IMR-90 (cell line): ENCODE measurements at regions not wholly inside any gene's neighbourhood (a gene's known extent, or its start where the extent isn't known, plus 50 kb on each side); places are given as distances from the start of the nearest gene placed in this dataset.
"Not testable (repeated sequence)": the region's sequence is repeated elsewhere in the genome, so short reads cannot be mapped to it uniquely, and the experiment has no call there.

ENCODE experiments used
- ATAC-seq: fragments of 200-7000 bp; cut with Tn5 transposase; 2 replicates; pipeline ENCODE4 v1.9.1; 2020; ENCODE audit warnings: low read depth, mild to moderate bottlenecking, moderate library complexity
- BruUV-seq: library from RNA; stranded (reverse); fragments of 400-500 nt; replicated peaks from 2 replicates; lab custom pipeline; 2021; lab: Mats Ljungman, UMichigan
- CTCF ChIA-PET: fragments of 300-600 bp; formaldehyde crosslinking; extraction: SDS; loops from one replicate; lab custom pipeline; 2021; ENCODE audit warnings: antibody characterized with exemption; lab: Yijun Ruan, JAX
- POLR2A ChIA-PET: fragments of 300-600 bp; sonication (Branson Sonifier 250); formaldehyde crosslinking; loops from one replicate; lab custom pipeline; 2022; ENCODE audit warnings: antibody characterized with exemption; ENCODE audit not compliant: unreplicated experiment; lab: Charles Lee
- DNase-seq: peaks from one replicate; pipeline ENCODE4 v3.0.0; 2013
- H2AFZ ChIP-seq: replicated peaks from 2 replicates; pipeline ENCODE3; 2013; ENCODE audit warnings: low read length, mild to moderate bottlenecking; ENCODE audit not compliant: poor library complexity
- H2AK5ac ChIP-seq: 2 replicates; pipeline ENCODE4 v1.6.1; 2013; ENCODE audit warnings: low read depth, low read length, inconsistent platforms
- H2AK9ac ChIP-seq: replicated peaks from 2 replicates; pipeline ENCODE3; 2013; ENCODE audit warnings: mild to moderate bottlenecking, low read depth, low read length, moderate library complexity; ENCODE audit not compliant: poor library complexity
- H2BK120ac ChIP-seq: 2 replicates; pipeline ENCODE4 v1.6.1; 2013; ENCODE audit warnings: low read depth, low read length, inconsistent platforms
- H2BK15ac ChIP-seq: 3 replicates; pipeline ENCODE4 v1.6.1; 2013; ENCODE audit warnings: low read depth, low read length, inconsistent platforms
- H2BK20ac ChIP-seq: 2 replicates; pipeline ENCODE4 v1.6.1; 2013; ENCODE audit warnings: low read depth, mild to moderate bottlenecking, inconsistent platforms, low read length, moderate library complexity
- H2BK5ac ChIP-seq: 2 replicates; pipeline ENCODE4 v1.6.1; 2013; ENCODE audit warnings: mild to moderate bottlenecking, low read depth, low read length, inconsistent platforms; ENCODE audit not compliant: poor library complexity, severe bottlenecking
- H3K14ac ChIP-seq: replicated peaks from 2 replicates; pipeline ENCODE4 v1.6.1; 2013; ENCODE audit warnings: low read depth, low read length, inconsistent platforms
- H3K18ac ChIP-seq: 2 replicates; pipeline ENCODE4 v1.6.1; 2013; ENCODE audit warnings: low read depth, low read length, control low read depth
- H3K23ac ChIP-seq: 2 replicates; pipeline ENCODE4 v1.6.1; 2013; ENCODE audit warnings: low read depth, low read length, inconsistent platforms
- H3K27ac ChIP-seq: 2 replicates; pipeline ENCODE4 v1.5.1; 2013; ENCODE audit warnings: mild to moderate bottlenecking, control low read depth, low read length; ENCODE audit not compliant: insufficient read depth
- H3K27me3 ChIP-seq: 2 replicates; pipeline ENCODE4 v1.6.1; 2013; ENCODE audit warnings: low read length; ENCODE audit not compliant: control insufficient read depth, insufficient read depth
- H3K36me3 ChIP-seq: 2 replicates; pipeline ENCODE4 v1.6.1; 2013; ENCODE audit warnings: low read length, mixed read lengths; ENCODE audit not compliant: control insufficient read depth, insufficient read depth
- H3K4ac ChIP-seq: 2 replicates; pipeline ENCODE4 v1.6.1; 2013; ENCODE audit warnings: low read depth, low read length, inconsistent platforms
- H3K4me1 ChIP-seq: 2 replicates; pipeline ENCODE4 v1.6.1; 2013; ENCODE audit warnings: low read length, mixed read lengths; ENCODE audit not compliant: control insufficient read depth, insufficient read depth
- H3K4me2 ChIP-seq: 2 replicates; pipeline ENCODE4 v1.6.1; 2013; ENCODE audit warnings: low read depth, mild to moderate bottlenecking, control low read depth, low read length, moderate library complexity
- H3K4me3 ChIP-seq: 2 replicates; pipeline ENCODE4 v1.5.1; 2013; ENCODE audit warnings: low read depth, mild to moderate bottlenecking, control low read depth, low read length, moderate library complexity; ENCODE audit not compliant: insufficient read depth
- H3K56ac ChIP-seq: 2 replicates; pipeline ENCODE4 v1.6.1; 2013; ENCODE audit warnings: low read length, inconsistent platforms; ENCODE audit not compliant: insufficient read depth; ENCODE audit errors: extremely low read depth
- H3K79me1 ChIP-seq, 2 experiments: 2 replicates each; pipeline ENCODE4 v1.6.1; 2013; ENCODE audit warnings: low read length in 2 of 2, inconsistent platforms in 1 of 2, low read depth in 1 of 2
- H3K9ac ChIP-seq: 2 replicates; pipeline ENCODE4 v1.6.1; 2013; ENCODE audit warnings: low read depth, low read length, control low read depth
- H3K9me1 ChIP-seq: 2 replicates; pipeline ENCODE4 v1.6.1; 2013; ENCODE audit warnings: low read length, inconsistent platforms; ENCODE audit not compliant: insufficient read depth
- H3K9me3 ChIP-seq: 2 replicates; pipeline ENCODE4 v1.6.1; 2013; ENCODE audit warnings: low read length; ENCODE audit not compliant: control insufficient read depth, insufficient read depth
- H4K20me1 ChIP-seq: 2 replicates; pipeline ENCODE4 v1.6.1; 2013; ENCODE audit warnings: low read length, inconsistent platforms; ENCODE audit not compliant: insufficient read depth
- H4K5ac ChIP-seq: 2 replicates; pipeline ENCODE4 v1.6.1; 2013; ENCODE audit warnings: mild to moderate bottlenecking, low read depth, low read length, control low read depth
- H4K8ac ChIP-seq, 2 experiments: 2 replicates each; pipeline ENCODE4 v1.6.1; 2013; ENCODE audit warnings: low read depth in 2 of 2, low read length in 2 of 2, control low read depth in 1 of 2, inconsistent platforms in 1 of 2
- H4K91ac ChIP-seq: 2 replicates; pipeline ENCODE4 v1.6.1; 2013; ENCODE audit warnings: low read depth, low read length, inconsistent platforms; ENCODE audit not compliant: insufficient read depth
- WGBS, 2 experiments: methylation state at CpG; one replicate each; pipeline versions ENCODE4 v1.1.5 to v1.1.7; 2013; ENCODE audit warnings: missing lambda C conversion rate in 2 of 2; ENCODE audit not compliant: insufficient read length in 1 of 2; ENCODE audit errors: extremely low coverage in 2 of 2; 5-methylcytosine and 5-hydroxymethylcytosine counted together
- dilution Hi-C: fragments of 300-500 bp; cut with HindIII; formaldehyde crosslinking; loops from one replicate; pipeline ENCODE4 v1.14.3; 2018; ENCODE audit warnings: low sequenced_read_pairs; ENCODE audit not compliant: unreplicated experiment
- in situ Hi-C: fragments of 300-500 bp; cut with MboI; formaldehyde crosslinking; loops from 3 replicates; pipeline ENCODE4 v1.14.3; 2019; ENCODE audit warnings: low sequenced_read_pairs, inconsistent platforms, mixed read lengths
- intact Hi-C: fragments of 100-400 bp; cut with micrococcal nuclease; formaldehyde crosslinking; loops from 2 replicates; pipeline ENCODE4 v1.10.0; 2022

DNA sequence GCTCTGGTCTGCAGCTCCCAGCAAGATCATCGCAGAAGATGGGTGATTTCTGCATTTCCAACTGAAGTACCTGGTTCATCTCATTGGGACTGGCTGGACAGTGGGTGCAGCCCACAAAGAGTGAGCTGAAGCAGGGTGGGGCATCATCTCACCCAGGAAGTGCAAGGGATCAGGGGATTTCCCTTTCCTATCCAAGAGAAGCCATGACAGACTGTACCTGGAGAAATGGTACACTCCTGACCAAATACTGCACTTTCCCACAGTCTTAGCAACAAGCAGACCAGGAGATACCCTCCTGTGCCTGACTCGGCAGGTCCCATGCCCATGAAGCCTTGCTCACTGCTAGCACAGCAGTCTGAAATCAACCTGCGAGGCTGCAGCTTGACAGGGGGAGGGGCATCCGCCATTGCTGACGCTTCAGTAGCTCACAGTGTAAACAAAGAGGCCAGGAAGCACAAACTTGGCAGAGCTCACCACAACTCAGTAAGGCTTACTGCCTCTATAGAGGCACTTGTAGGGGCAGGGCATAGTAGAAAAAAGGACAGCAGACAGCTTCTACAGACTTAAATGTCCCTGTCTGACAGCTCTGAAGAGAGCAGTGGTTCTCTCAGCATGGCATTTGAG lies 60.5 kb downstream of the AREG start:
- BruUV-seq, H3K4me3 ChIP-seq, H3K56ac ChIP-seq, dilution Hi-C loops, H3K79me1 ChIP-seq, POLR2A ChIA-PET, H2AK9ac ChIP-seq, H4K20me1 ChIP-seq, H3K27me3 ChIP-seq, in situ Hi-C loops, H3K36me3 ChIP-seq, H3K9ac ChIP-seq, H3K9me3 ChIP-seq: not testable (repeated sequence)
- peak overlapping the region; percentile 73; the same call in 1 of the 2 replicates for H4K91ac ChIP-seq
- H4K8ac ChIP-seq = peak overlapping the region; percentile 22 to 89; a peak in 3 of 4 replicates
- 100% methylated on average over 1 of the region's 5 CpGs; no CpG with 5 or more reads in 1 of the 2 experiments for WGBS, 2 experiments
- H2BK120ac ChIP-seq = peak overlapping the region; percentile 50
- DNase-seq (peak; percentile 91), ATAC-seq (peak; percentile 66)
- H2BK15ac ChIP-seq = peak overlapping the region; percentile 96; the same call in 2 of the 3 replicates
- H2AFZ ChIP-seq = peak overlapping the region; percentile 67
- CTCF ChIA-PET = interaction anchor here (1.5 kb wide), 1 partner anchor 26 kb away, joined by 4 read pairs; no protein-coding TSS in a partner anchor
- H4K5ac ChIP-seq = peak overlapping the region; percentile 24
- peak overlapping the region; percentile 55; the same call in 1 of the 2 replicates for H3K14ac ChIP-seq
- H2BK20ac ChIP-seq = peak overlapping the region; percentile 87; the same call in 1 of the 2 replicates
- H2AK5ac ChIP-seq = peak overlapping the region; percentile 90
- peaks cover 11% of the 10 kb centered on the region for H3K9me1 ChIP-seq
- peak overlapping the region; percentile 70 for H3K27ac ChIP-seq
- H3K4ac ChIP-seq = peak overlapping the region; percentile 80
- intact Hi-C loops = loop anchor here (2.0 kb wide), 1 partner anchor 71 kb away; no protein-coding TSS in a partner anchor
- peaks cover 19% of the 10 kb centered on the region for H3K4me1 ChIP-seq
- peak overlapping the region; percentile 74 for H3K18ac ChIP-seq
- peak overlapping the region; percentile 52; the same call in 1 of the 2 replicates for H3K23ac ChIP-seq
- H3K4me2 ChIP-seq = peak overlapping the region; percentile 37
- H2BK5ac ChIP-seq = peak overlapping the region; percentile 66

DNA sequence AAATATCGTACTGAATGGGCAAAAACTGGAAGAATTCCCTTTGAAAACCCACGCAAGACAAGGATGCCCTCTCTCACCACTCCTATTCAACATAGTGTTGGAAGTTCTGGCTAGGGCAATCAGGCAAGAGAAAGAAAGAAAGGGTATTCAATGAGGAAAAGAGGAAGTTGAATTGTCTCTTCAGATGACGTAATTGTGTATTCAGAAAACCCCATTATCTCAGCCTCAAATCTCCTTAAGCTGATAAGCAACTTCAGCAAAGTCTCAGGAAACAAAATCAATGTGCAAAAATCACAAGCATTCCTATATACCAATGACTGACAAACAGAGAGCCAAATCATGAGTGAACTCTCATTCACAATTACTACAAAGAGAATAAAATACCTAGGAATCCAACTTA lies 64.4 kb downstream of the AREG start:
- H3K36me3 ChIP-seq, H3K4me1 ChIP-seq, H3K9me1 ChIP-seq, H3K9ac ChIP-seq, H2AFZ ChIP-seq, H3K18ac ChIP-seq, H4K8ac ChIP-seq, DNase-seq, POLR2A ChIA-PET, H2BK5ac ChIP-seq, H2BK120ac ChIP-seq, H3K4me3 ChIP-seq, H3K23ac ChIP-seq, BruUV-seq, H3K27me3 ChIP-seq, in situ Hi-C loops, intact Hi-C loops, H4K91ac ChIP-seq, H3K9me3 ChIP-seq, H4K5ac ChIP-seq, H3K4ac ChIP-seq, H3K56ac ChIP-seq, H2AK9ac ChIP-seq, H3K4me2 ChIP-seq, H4K20me1 ChIP-seq, H2BK20ac ChIP-seq, H3K27ac ChIP-seq, H2AK5ac ChIP-seq, ATAC-seq, H2BK15ac ChIP-seq, H3K79me1 ChIP-seq, dilution Hi-C loops, H3K14ac ChIP-seq: not testable (repeated sequence)
- WGBS, 2 experiments = no CpG with 5 or more reads among the region's 3 CpGs
- CTCF ChIA-PET = interaction anchor here (0.7 to 1.0 kb wide), 2 partner anchors 11 to 35 kb away, joined by 3 read pairs; no protein-coding TSS in a partner anchor
